HepG2 (cell line): ENCODE measurements at regions not wholly inside any gene's neighbourhood (a gene's known extent, or its start where the extent isn't known, plus 50 kb on each side); places are given as distances from the start of the nearest gene placed in this dataset.

Source experiments
- ATAC-seq: fragments of 200-7000 bp; cut with Tn5 transposase; 3 replicates; pipeline ENCODE4 v1.9.1; 2020; ENCODE audit warnings: mild to moderate bottlenecking, moderate library complexity
- BruUV-seq: library from RNA; stranded (reverse); fragments of 400-500 nt; replicated peaks from 2 replicates; lab custom pipeline; 2021; lab: Mats Ljungman, UMichigan
- CTCF ChIA-PET: fragments of 300-600 bp; formaldehyde crosslinking; extraction: SDS; loops from one replicate; lab custom pipeline; 2021; ENCODE audit warnings: low total read pairs, inconsistent platforms, low intra/inter-chr PET ratio; lab: Yijun Ruan, JAX
- POLR2A ChIA-PET: fragments of 350-600 bp; sonication (Branson Sonifier 250); formaldehyde crosslinking; loops from one replicate; lab custom pipeline; 2020; ENCODE audit warnings: antibody characterized with exemption, inconsistent platforms; lab: Yijun Ruan, JAX
- DNase-seq: peaks from one replicate; pipeline ENCODE4 v3.0.0-alpha.2; 2015; ENCODE audit warnings: low spot score
- FAIRE-seq: peaks from 3 replicates; lab custom pipeline; 2011; peaks lifted over from hg19 to GRCh38; lab: Jason Lieb, UNC
- H2AFZ ChIP-seq: one replicate; pipeline ENCODE4 v1.6.1; 2011; ENCODE audit warnings: low read length, inconsistent platforms
- H3K27ac ChIP-seq: fragments of 300-600 bp; 3 replicates; pipeline ENCODE4 v1.8.0; 2011; ENCODE audit warnings: mixed run types, mild to moderate bottlenecking, mixed read lengths, low read length, inconsistent platforms; ENCODE audit not compliant: insufficient read depth; ENCODE audit errors: extremely low read length
- H3K27me3 ChIP-seq, 2 experiments: fragments of 200-600 bp in 1 of 2; 2 replicates in 1 of 2; 3 replicates in 1 of 2; pipeline versions ENCODE4 v1.6.0 to v1.8.0; 2011; ENCODE audit warnings: low read length in 2 of 2, mild to moderate bottlenecking in 2 of 2, moderate library complexity in 2 of 2, inconsistent platforms in 1 of 2; ENCODE audit not compliant: insufficient read depth in 2 of 2, control insufficient read depth in 1 of 2
- H3K36me3 ChIP-seq, 2 experiments: fragments of 200-600 bp in 1 of 2; replicated peaks in 1 of 2; 2 replicates in 1 of 2; 3 replicates in 1 of 2; pipeline versions ENCODE4 v1.5.1 to v1.8.0; 2011; ENCODE audit warnings: low read length in 2 of 2, inconsistent platforms in 1 of 2; ENCODE audit not compliant: insufficient read depth in 2 of 2, control insufficient read depth in 1 of 2
- H3K4me1 ChIP-seq: 2 replicates; pipeline ENCODE4 v1.5.1; 2012; ENCODE audit warnings: low read length, inconsistent platforms; ENCODE audit not compliant: insufficient read depth
- H3K4me2 ChIP-seq: 2 replicates; pipeline ENCODE4 v1.6.0; 2011; ENCODE audit warnings: low read depth, low read length, inconsistent platforms
- H3K4me3 ChIP-seq, 3 experiments: fragments of 200-600 bp in 1 of 3; sonication (generic), shearing (Covaris generic) in 1 of 3; replicated peaks in 1 of 3; 2 replicates each; pipeline ENCODE4 v1.5.1; 2011 to 2016; ENCODE audit warnings: low read length in 3 of 3, inconsistent platforms in 2 of 3, low read depth in 2 of 3, mild to moderate bottlenecking in 2 of 3, control low read depth in 1 of 3, mixed read lengths in 1 of 3; ENCODE audit not compliant: insufficient read depth in 1 of 3
- H3K79me2 ChIP-seq: one replicate; pipeline ENCODE4 v1.6.1; 2011; ENCODE audit warnings: low read length, inconsistent platforms; ENCODE audit not compliant: insufficient read depth
- H3K9ac ChIP-seq: 2 replicates; pipeline ENCODE4 v1.6.0; 2011; ENCODE audit warnings: mild to moderate bottlenecking, low read depth, low read length, inconsistent platforms; ENCODE audit not compliant: insufficient read depth
- H3K9me3 ChIP-seq: 2 replicates; pipeline ENCODE4 v1.5.1; 2012; ENCODE audit warnings: mild to moderate bottlenecking, low read length
- H4K20me1 ChIP-seq: 2 replicates; pipeline ENCODE4 v1.6.0; 2011; ENCODE audit warnings: inconsistent platforms, mild to moderate bottlenecking, low read length, moderate library complexity; ENCODE audit not compliant: insufficient read depth
- CEBPB ChIP-seq: IDR thresholded peaks from 2 replicates; pipeline ENCODE4 v1.6.1; 2011; ENCODE audit warnings: low read depth, low read length, improper control_type of control experiment, borderline replicate concordance
- HOXA5 ChIP-seq: sonication (generic); formaldehyde crosslinking; IDR thresholded peaks from 2 replicates; pipeline ENCODE4 v1.4.0; 2020; ENCODE audit warnings: missing genetic modification reagents
- LBX2 ChIP-seq: sonication (generic); formaldehyde crosslinking; IDR thresholded peaks from 2 replicates; pipeline ENCODE4 v1.5.0; 2020; ENCODE audit warnings: missing genetic modification reagents, mild to moderate bottlenecking, borderline replicate concordance
- PRMT3 ChIP-seq: sonication (generic); formaldehyde crosslinking; IDR thresholded peaks from 2 replicates; pipeline ENCODE4 v1.8.1; 2022; ENCODE audit warnings: low read depth, mild to moderate bottlenecking, moderate library complexity, missing genetic modification reagents, borderline replicate concordance
- SIX1 ChIP-seq: sonication (generic); formaldehyde crosslinking; IDR thresholded peaks from 2 replicates; pipeline ENCODE4 v1.4.0; 2020; ENCODE audit warnings: missing genetic modification reagents, borderline replicate concordance
- SPEN ChIP-seq: sonication (generic); formaldehyde crosslinking; IDR thresholded peaks from 2 replicates; pipeline ENCODE4 v1.5.1; 2020; ENCODE audit warnings: low read depth, mild to moderate bottlenecking, missing genetic modification reagents
- ZNF253 ChIP-seq: sonication (generic); formaldehyde crosslinking; IDR thresholded peaks from 2 replicates; pipeline ENCODE4 v1.8.0; 2022; ENCODE audit warnings: mild to moderate bottlenecking, missing genetic modification reagents, borderline replicate concordance
- ZNF264 ChIP-seq: sonication (generic); formaldehyde crosslinking; IDR thresholded peaks from 2 replicates; pipeline ENCODE4 v1.4.0; 2020; ENCODE audit warnings: missing genetic modification reagents
- ZNF781 ChIP-seq: sonication (generic); formaldehyde crosslinking; IDR thresholded peaks from 2 replicates; pipeline ENCODE4 v1.5.1; 2020; ENCODE audit warnings: borderline replicate concordance, mild to moderate bottlenecking, missing genetic modification reagents; ENCODE audit errors: not compliant biosample characterization
- ZNF784 ChIP-seq: sonication (generic); formaldehyde crosslinking; IDR thresholded peaks from 2 replicates; pipeline ENCODE4 v1.5.1; 2020; ENCODE audit warnings: missing genetic modification reagents, mild to moderate bottlenecking, borderline replicate concordance
- WGBS: methylation state at CpG from one replicate; pipeline ENCODE4 v1.1.6; 2017; ENCODE audit warnings: low lambda C conversion rate; 5-methylcytosine and 5-hydroxymethylcytosine counted together
- in situ Hi-C: cut with HindIII; loops from 2 replicates; pipeline ENCODE4 v1.10.0; 2017; ENCODE audit warnings: low pct_unique_long_range_greater_than_20kb; ENCODE audit not compliant: extremely low pct_ligation_motif_present
- intact Hi-C: fragments of 100-400 bp; cut with micrococcal nuclease; formaldehyde crosslinking; loops from one replicate; pipeline ENCODE4 v1.10.0; 2022; ENCODE audit not compliant: unreplicated experiment

DNA sequence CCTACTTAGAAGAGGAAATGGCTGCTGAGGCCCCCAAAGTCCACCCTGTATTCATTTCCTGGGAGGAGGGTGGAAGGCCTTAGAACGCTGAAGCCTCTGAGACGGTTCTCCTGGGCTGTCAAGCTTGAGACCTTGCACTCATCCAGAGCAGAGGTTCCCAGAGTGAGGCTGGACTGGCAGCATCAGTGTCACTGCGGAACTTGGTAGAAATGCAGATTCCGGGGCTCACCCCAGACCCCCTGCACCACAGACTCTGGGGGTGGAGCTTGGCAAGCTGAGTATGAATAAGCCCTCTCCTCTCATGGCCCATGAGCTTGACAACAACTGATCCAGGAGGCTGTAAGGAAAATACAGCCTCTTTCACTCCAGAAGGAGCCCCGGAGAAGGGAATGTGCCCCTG lies 218.3 kb downstream of the IRF8 start:
- Histone ChIP-seq H3K9me3 (no peaks in the 10 kb centered on the region), H3K9ac (no peak overlapping the region), H3K4me3 (no peak overlapping the region), H3K27me3 (peaks cover 0 to 4% of the 10 kb centered on the region in 2 experiments; a peak in 2 of 5 replicates), H3K4me2 (no peak overlapping the region), H3K27ac (no peak overlapping the region), H3K79me2 (no peaks in the 10 kb centered on the region), H4K20me1 (no peaks in the 10 kb centered on the region), H3K36me3 (no peaks in the 10 kb centered on the region), H2AFZ (no peak overlapping the region), H3K4me1 (no peaks in the 10 kb centered on the region; the same call in 1 of the 2 replicates)
- in situ Hi-C loops = no loop called here
- WGBS = 39% methylated on average over 4 of the region's 5 CpGs
- no peak for FAIRE-seq
- no TSS peak for BruUV-seq
- no peak for ATAC-seq
- no peak for DNase-seq
- intact Hi-C loops = no loop called here
- CTCF ChIA-PET = no interaction called here
- TF ChIP-seq PRMT3 (no peak), LBX2 (CRISPR knock-in tag) (no peak), ZNF253 (CRISPR knock-in tag) (no peak), ZNF264 (no peak), SIX1 (CRISPR knock-in tag) (no peak), SPEN (CRISPR knock-in tag) (no peak), HOXA5 (CRISPR knock-in tag) (no peak), ZNF784 (CRISPR knock-in tag) (no peak), ZNF781 (CRISPR knock-in tag) (no peak), CEBPB (no peak)
- POLR2A ChIA-PET = no interaction called here
